GM18499 (cell line): ENCODE measurements at regions not wholly inside any gene's neighbourhood (a gene's known extent, or its start where the extent isn't known, plus 50 kb on each side); places are given as distances from the start of the nearest gene placed in this dataset.

ENCODE experiments used
- ATAC-seq: cut with Tn5 transposase; IDR thresholded peaks from one replicate; pipeline ENCODE4 v1.9.1; 2021; ENCODE audit warnings: moderate number of reproducible peaks; ENCODE audit not compliant: insufficient read depth, unreplicated experiment

DNA sequence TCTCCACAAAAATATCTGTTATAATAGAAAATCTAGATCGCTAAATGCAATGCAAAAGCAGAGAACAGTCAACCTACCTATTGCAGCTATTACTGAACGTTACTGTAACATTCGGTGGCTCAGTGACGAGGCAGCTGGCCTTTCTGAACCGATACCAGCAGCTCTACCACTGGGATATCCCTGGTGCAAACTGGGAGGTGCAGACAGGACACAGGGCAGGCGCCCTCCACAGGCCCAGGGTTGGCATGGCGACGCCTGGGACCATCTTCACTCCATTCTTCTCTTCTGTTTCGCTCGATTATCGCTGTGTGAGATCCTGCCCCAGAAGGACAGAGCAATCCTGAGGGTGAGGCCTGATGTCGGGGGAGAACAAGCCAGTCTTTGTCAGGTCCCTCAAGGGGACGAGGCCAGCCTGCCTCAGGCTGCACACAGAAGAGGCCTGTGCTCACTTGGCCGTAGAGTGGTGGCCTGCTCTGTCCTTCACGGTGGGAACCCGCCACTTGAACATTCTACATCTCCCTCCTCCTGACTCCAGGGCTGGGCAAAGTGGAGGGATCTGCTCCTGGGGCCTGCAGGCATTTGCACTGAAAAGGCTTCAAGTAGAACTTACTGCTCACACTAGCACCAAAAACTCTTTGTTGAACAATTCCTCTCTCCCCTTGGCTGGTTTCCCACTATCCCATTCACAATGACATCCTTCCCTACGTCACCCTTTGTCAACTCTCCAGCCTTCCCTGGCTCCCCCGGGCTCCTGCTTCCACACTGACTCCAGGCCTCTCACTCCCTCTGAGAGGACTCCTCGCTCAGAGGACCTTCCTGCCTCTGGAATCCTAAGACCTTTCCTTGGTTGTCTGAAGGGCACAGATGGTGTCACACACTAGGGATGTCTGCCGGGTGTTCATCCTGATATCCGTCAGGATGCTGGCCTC, 49.7 kb downstream of the CYRIA start:
- no peak for ATAC-seq

DNA sequence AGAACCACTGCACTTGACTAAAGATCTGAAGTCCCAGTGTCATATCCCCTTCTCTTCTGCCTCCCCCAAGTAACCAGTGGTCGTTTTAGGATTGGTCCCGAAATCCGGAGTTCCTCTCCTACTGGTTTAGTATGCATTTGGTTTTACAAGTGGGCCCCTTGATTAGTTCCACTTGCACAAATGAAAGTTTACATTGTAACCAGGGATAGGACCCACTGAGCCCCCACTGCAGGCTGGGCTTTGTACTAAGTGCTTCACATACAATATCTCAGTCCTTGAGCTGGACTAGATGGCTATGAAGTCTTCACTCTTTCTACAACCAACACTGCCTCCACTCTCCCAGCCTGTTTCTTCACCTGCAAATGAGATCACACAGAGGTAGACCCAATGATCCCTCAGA, 50.4 kb downstream of the CYRIA start:
- ATAC-seq = no peak

DNA sequence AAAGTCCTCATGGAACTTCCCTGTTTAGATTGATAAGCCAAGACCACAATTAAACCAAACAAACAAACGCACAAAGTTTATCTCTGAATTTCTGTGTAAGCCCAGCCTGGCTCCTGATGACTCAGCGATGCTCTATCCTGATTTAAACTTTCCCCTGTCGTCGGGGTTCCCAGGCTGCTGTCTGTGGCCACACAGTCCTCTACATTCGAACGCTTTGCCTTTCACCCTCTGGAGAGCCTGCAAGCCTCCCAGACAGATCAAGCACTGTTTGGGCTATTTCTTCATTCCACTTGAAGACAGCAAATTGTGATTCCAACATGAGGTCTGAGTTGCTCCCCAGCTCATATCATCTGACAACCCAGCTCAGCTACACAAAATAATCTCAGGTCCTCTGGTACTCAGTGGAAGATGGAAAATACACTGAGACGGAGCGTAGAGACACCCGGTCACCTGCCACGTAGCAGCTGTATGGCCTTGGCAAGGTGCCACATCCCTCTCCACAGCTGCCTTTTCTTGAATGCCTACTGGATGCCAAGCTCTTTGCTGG, 51.2 kb downstream of the CYRIA start:
- ATAC-seq = no peak

DNA sequence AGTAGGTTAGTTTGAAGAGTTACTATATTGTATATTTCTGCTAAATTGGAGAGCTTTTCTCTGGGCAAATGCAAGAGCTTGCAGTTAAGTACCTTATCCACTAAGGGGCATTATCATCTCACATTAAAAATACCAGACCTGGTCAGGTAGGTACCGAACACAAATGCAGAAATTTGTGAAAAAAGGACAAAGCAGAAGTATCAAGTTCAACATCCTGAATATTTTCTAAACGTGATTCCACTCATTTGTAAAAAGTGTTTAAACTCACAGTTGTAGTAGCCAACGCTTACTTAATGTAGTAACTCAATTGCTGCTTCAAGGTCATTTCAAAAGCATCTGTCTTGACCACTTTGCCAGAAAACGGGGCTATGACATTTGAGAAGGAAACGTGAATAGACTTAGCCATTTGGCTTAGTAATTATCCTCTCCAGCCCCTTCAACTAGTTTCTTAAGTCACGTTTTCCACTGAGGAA, 52.1 kb downstream of the CYRIA start:
- no peak for ATAC-seq

DNA sequence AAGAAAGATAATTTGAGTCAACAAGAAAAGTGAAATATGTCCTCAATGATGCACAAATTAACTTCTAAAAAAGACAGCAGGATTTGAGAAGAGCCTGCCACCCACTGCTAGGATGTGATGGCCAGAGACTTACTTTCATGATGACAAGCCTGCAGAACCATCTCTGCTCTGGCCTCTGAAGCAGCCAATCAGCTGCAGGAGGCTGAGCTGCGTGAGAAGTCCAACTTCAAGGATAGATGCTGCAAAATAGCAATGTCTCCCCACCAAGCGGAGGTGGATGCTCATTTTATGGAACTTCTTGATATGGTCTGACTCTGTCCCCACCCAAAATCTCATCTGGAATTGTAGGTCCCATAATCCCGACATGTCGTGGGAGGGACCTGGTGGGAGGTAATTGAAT, 53.1 kb downstream of the CYRIA start:
- ATAC-seq = no peak

DNA sequence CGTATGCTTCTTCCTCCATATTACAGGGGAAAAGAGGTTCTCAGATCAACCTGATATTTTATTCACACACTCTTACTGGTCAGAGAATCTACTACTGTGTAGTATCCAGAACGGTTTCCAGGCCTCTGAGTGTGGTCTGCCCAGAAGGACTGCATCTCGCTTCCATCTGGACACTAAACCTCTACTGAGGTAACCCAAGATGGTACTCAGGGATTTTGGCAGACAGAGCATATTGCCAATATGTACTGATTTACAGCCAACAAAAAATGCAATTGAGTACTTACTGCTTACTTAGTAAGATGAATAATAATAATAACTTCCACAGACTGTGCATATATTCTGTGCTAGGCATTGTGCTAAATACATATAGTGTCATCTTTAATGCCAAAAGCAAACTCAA, 55.8 kb downstream of the CYRIA start:
- ATAC-seq = no peak

DNA sequence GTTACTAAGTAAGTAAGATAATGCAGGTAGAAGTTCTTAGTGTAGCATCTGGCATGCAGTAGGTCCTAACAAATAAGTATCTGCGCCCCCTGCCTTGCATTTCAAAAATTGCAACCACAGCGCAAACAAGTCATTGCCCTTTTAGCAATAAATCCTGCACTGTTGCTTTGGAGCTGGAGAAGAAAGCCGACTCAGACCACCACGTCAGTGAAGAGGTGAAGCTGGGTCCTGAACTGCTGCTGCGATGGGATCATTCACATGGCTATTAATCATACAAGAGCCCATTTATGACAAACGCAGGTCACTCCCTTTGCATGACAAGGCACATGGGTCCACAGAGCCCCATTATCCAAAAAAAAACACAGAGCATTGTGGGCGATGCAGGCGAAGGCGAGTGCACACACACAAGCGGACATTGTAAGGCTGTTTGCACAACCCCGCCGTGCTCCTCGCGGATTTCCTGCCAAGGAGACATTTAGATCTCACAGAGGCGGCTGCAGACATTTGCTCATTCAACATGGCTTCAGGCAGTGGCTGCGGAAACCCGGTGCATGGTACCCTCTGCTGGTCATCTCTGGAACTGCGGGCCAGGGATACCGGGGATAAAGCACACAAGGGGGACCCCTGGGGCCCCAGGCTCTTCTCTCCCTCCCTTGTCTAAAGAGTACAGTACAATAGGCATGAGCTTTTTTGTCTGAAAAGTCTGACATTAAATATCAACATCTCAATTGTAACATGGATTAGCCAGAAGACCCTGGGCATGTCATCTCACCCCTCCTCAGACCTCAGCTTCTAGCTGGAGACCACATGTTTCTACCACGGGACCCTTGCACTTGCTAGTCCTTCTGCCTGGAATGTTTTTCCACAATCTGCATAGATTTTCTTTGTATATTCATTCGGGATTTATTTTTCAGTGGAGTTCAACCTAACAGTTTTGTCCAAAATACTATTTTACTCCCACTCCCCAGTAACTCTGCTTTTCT, 56.7 kb downstream of the CYRIA start:
- ATAC-seq = peak; percentile 74

DNA sequence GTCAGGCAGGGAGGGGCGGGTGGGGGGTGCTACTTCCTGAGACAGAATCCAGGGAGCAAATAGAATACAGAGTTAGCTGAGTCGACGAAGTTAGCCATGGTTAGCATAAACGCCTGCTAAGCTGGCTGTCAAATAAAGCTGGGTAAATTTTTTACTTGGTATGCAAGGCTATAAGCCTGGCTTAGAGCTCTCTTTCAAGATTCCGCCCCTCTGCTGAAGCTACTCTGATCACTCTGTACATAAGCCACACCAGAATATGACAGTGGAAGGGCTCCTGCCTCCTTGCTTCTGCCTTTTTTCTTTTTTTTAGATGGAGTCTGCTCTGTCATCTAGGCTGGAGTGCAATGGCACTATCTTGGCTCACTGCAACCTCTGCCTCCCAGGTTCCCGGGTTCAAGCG, 58.3 kb downstream of the CYRIA start:
- ATAC-seq = no peak

DNA sequence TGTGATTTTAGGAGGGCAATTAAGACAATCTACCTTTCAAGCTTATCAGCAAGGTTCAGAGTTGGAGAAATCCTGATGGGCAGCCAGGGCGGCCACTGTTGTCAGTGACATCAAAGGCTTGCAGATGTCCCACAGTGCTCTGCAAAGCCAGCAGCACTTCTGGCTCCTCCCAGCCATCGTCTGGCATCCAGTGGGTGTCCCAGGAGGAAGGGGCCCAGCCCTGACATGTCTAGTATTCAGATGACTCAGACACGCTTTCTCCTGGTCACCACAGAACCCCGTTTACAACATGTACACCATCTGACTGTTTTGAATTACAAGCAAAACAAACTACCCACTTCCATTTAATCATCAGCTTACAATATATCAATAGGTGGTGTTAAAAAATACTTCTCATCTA, 61.4 kb downstream of the CYRIA start:
- no peak for ATAC-seq

DNA sequence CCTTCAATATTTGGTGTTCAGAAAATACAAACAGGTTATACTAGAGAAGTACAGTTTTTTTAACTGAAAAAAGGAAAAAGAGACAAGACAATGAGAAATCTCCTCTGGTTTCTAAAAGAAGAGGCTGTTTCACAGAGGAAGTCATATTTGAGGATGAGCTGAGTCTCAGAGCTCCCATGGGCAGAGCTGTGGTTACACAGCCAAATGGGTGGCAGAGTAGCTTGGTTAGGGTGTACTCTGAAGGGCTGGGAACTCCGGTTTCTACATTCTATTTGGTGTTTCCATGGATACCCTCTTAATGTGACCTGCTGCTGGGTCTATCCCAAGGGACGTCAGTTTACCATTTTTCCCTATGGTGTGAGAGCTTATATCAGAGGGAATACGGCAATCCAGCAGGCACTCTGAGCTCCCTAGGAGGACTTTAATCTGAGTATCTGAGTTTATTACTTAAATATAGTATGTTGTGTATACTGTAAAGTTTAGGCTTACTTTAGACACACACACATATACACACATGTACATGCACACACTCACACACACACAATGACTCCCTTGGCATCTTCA, 74.2 kb downstream of the CYRIA start:
- no peak for ATAC-seq

DNA sequence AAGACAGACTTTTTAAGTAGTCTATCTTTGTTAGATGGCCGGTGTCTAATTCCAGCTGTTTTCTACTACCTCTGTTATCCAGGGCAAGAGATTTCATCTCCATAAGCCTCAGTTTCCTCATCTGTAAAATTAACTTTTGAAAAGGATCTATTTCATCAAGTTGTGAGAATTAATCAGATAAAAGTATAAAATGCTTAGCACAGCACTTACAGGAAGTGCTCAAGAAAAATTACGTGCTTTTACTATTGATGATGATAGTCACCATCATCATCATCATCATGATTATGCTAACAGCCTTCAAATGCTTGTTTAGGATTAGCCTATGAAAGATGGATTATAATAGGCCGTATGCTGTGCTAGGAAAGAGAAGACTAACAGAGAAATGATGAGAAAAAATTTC, 76.2 kb downstream of the CYRIA start:
- ATAC-seq = no peak

DNA sequence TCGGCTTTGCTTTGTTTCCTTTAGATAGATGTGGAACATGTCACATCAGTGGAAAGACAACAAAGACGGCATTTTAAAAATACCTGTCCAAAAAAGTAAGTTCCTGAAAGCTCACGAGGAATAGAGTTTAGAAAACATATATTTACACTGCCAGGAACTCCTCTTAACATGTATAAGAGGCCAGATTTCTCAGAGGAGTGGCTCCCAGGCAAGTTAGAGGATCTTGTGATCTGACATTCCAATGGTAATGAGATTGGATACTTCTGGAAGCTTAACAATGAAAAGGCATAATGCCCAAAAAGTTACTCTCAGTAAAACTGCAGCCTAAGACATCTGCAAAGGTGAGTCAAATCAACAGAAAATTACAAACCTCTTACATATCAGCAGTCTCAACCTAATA, 77.1 kb downstream of the CYRIA start:
- ATAC-seq = no peak

DNA sequence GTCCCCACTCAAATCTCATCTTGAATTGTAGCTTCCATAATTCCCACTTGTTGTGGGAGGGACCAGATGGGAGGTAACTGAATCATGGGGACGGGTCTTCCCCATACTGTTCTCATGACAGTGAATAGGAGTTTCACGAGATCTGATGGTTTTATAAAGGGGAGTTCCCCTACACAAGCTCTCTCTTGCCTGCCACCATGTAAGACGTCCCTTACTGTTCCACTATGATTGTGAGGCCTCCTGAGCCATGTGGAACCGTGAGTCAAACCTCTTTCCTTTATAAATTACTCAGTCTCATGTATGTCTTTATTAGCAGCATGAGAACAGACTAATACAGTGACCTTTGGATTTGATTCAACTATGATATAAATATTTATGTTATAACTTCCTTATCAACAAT, 78.0 kb downstream of the CYRIA start:
- ATAC-seq = no peak

DNA sequence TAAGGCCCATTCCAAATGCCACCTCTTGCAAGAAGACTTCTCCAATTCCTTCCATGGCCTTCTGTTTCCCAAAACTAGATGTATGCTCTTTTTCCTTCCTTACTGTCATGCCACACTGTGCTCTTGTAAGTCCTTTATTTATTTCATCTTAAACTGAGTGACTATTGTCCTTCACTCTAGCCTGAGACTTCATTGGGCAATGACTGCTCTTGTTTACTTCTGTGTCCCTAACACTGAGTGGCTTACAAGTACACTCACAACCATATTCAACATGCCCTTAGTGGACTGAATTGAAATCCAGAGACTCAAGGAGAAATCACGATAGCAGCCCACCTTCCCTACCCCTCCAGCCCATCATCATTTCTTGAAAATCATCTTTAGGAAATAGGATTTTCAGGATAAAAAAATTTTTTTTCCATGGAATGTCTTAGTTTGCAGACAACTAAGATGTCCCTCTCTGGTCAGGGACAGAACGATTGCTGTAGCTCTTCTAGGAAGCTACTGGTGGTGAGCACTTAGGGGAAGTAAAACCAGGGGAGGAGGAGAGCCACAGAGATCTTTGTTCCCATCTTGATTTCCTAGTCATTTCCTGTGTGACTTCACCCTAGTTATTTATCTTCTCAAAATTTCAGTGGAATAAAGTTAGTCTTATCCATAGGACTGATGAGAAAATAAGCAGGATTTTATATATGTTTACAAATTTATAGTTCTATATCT, 80.7 kb downstream of the CYRIA start:
- no peak for ATAC-seq

DNA sequence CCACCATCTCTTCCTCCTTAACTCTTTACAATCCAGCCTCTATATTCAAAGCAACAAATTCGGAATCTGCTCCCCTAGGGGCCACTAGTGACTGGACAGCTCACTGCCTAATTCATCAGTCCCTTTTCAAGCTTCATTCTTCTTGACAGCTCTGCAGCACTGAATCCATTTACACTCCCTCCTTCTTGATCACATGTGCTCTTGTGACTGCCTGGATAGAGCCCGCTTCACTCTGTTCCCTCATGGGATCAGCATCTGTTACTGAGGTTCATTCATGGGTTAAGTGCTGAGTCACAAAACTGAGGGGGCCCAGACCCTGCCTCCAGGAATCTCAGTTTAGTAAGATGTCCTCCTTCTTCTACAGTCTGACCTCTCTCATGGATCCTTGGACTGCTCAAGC, 81.5 kb downstream of the CYRIA start:
- ATAC-seq = no peak

DNA sequence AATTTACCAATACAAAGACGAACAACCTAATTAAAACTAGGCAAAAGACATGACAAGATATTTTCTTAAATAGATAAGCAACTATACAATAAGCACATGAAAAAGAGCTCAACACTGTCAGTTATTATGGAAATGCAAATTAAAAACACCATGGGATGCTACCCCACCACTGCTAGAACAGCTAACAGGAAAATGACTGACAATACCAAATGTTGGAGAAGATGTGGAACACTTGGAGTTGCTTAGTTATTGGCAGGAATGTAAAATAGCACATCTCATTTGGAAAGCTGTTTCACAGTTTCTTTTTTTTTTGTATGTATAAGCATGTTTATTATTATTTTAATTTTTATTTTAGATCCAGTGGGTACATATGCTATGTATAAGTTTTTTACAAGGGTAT, 84.4 kb downstream of the CYRIA start:
- ATAC-seq = no peak

DNA sequence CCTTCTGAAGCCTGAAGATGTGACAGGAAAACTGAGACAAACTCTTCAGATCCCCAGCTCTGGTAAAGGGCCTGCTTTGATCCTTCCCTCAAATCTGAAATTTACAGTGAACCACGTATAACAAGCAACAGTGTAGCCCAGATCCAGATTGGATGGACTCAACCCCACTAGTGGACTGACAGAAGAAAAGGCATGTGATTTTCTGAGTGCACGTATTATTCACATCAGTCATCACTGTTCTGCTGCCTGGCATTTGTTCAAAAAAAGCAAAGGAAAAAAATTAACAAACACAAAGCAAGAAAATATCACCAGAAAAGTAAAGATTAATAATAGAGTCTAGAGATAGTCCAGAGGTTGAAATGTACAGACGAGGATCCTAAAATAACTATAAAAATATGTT, 87.6 kb downstream of the CYRIA start:
- no peak for ATAC-seq

DNA sequence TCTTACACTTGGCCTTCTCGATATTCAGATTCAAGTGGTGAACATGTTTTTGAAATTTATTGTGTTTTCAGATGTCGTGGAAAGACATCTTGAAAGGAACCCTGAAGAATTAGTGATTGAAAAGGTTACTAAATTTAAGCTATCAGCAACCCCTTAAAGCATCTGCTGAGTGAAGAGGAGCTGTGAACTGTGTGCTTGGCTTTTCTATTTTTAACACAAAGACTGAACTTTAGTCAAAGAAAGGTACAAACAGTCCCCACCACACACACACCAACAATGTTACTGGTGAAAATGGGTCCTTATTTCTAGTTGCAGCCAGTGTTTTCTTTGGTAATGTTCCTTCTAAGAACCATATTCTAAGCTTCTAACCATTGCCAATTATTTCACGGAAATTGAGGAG, 95.1 kb downstream of the CYRIA start:
- ATAC-seq = no peak

DNA sequence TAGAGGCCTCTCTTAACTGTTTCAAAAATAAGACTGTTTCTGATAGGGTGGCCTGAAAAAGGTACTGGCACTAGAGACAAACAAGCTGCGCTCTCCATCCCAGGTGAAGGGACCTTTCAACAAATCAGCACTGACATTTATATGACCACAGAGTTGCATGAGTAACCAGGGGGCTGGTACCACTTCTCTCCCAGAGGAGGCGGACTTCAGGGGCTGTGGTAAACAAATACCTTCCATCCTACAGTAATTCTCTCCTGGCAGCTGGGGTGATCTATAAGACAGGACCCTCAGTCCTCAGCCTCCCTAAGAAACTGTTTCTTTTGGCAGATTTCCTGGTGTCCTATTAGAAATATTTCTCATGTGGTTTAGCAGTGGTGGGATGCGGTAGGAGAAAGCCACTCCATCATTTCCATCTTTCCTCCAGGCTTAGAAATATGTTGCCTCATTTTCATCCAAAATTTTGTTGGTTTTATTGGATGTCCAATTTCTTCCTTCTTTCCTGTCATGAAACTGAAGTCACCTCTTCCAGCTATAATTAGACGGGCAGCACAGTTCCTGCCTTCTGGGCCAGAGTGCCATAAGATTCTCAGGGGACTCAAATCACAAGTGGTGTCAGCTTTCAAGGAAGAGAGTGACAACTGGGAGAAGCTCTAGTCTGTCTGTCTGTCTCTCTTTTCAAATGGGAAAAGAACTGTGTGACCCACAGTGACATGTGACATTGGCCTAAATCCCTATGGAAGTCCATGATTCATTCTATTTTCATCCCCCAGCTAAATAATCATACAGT, 96.4 kb downstream of the CYRIA start:
- no peak for ATAC-seq
